ENCODE measurements at regions not wholly inside any gene's neighbourhood (a gene's known extent, or its start where the extent isn't known, plus 50 kb on each side); places are given as distances from the start of the nearest gene placed in this dataset.

DNA sequence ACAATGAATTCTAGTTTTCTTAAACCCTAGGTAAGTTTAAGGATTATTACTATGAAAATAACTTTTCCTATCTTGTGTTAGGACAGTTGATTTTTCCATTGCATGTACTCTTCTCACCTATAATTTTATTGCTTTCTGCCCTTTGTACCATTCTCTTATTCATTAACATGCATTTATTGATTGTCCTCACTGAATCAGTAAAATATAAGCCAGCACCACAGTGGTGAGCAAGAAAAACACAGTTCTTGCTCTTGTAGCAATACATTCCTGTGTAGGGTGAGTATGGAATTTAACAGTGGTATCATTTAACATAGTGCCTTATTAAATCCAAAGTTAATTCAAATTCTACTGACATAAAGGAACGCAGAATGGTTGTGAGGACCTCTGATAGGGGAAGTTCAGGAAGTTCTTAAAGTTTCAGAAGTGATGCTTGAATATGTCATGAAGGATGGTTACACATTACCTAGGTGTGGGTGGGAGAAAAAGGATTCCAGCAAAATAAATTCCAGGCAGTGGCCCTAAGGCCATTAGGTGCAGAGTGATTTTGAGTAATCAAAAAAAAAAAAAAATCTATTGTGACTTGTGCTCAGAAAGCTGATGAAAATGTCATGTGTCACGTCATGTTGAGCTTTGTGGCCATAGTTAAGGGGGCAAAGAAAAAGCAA, 104.7 kb upstream of the DSEL start:
- CTCF ChIA-PET = no interaction called here
- TF ChIP-seq, protein P1, sequence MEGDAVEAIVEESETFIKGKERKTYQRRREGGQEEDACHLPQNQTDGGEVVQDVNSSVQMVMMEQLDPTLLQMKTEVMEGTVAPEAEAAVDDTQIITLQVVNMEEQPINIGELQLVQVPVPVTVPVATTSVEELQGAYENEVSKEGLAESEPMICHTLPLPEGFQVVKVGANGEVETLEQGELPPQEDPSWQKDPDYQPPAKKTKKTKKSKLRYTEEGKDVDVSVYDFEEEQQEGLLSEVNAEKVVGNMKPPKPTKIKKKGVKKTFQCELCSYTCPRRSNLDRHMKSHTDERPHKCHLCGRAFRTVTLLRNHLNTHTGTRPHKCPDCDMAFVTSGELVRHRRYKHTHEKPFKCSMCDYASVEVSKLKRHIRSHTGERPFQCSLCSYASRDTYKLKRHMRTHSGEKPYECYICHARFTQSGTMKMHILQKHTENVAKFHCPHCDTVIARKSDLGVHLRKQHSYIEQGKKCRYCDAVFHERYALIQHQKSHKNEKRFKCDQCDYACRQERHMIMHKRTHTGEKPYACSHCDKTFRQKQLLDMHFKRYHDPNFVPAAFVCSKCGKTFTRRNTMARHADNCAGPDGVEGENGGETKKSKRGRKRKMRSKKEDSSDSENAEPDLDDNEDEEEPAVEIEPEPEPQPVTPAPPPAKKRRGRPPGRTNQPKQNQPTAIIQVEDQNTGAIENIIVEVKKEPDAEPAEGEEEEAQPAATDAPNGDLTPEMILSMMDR (IDR thresholded peaks at IDR 0.05; ENCODE audit: control extremely low read depth, extremely low read depth, low read depth, missing control alignments) = no peak
- DNase-seq (ENCODE audit: extremely low spot score) = no peak
- POLR2A ChIA-PET = no interaction called here

DNA sequence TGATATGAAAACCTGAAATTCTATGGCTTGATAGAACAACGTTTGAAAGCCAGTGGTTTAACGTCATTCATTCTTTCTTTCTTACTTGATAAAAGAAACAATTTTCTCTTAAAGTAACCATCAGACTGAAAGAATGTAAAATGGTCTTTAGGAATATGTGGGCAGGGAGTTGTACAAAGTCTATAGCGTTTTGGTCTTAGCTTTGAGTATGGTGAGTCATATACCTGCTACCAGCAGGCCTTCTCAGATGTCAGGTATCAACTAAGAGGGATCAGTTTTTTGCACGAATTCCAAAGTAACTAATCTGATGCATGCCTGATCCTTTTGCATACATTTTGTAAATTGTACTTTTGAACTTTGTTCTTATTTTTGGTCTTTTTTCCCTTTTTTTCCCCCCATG, 101.5 kb upstream of the DSEL start:
- ChIA-PET CTCF (no interaction called here), POLR2A (no interaction called here)
- DNase-seq (ENCODE audit: extremely low spot score) = no peak
- TF ChIP-seq, protein P1 (IDR thresholded peaks at IDR 0.05; ENCODE audit: control extremely low read depth, extremely low read depth, low read depth, missing control alignments) = no peak

DNA sequence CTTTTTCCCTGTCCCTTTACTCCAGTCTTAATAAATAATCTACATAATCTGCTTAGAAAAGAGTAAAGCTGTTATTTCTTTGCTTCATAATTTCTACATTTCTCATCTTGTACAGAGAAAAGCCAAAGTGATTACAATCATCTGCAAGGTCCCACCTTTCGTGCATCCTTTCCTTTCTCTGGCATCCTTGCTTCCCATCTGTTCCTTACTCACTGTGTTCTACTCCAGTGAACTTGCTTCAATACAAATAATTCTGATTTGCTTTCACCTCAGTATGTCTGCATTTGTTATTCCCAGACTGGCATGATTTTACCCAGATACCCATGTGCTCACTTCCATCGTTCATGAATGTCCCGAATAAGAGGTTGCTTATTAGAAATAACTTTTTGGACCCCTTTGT, 99.4 kb upstream of the DSEL start:
- POLR2A ChIA-PET = no interaction called here
- TF ChIP-seq, protein P1 (IDR thresholded peaks at IDR 0.05; ENCODE audit: control extremely low read depth, extremely low read depth, low read depth, missing control alignments) = no peak
- CTCF ChIA-PET = no interaction called here

DNA sequence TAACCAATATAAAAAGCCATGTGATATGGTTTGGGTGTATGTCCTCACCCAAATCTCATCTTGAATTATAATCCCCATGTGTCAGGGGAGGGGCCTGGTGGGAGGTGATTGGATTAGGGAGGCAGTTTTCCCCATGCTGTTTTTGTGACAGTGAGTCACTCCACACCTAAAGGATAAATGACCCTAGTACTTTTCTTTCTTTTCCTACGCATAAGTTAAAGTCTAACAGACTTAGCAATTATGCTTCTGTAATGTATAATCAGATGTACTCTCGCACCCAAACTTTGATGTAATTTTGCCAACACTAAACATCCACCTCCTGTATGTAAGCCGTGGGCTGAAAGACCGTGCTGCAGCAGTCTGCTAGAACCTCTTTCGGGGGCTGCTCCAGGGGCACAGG, 97.2 kb upstream of the DSEL start:
- no peak for DNase-seq (ENCODE audit: extremely low spot score)
- TF ChIP-seq, protein P1 (IDR thresholded peaks at IDR 0.05; ENCODE audit: control extremely low read depth, extremely low read depth, low read depth, missing control alignments) = no peak
- CTCF ChIA-PET = no interaction called here
- POLR2A ChIA-PET = no interaction called here

More for the DNA sequence above, 99.4 kb upstream of the DSEL start:
- DNase-seq (ENCODE audit: extremely low spot score) = no peak

DNA sequence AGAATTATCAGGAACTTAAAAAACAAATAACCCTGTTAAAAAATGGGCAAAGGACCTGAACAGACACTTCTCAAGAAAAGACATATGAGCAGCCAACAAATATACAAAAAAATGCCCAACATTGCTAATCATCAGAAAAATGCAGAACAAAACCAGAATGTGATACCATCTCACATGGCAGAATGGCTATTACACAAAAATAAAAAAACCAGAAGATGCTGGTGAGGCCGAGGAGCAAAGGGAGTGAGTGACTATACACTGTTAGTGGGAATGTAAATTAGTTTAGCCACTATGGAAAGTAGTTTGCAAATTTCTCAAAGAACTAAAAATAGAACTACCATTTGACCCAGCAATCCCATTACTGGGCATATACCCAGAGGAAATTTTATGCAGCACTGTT, 95.8 kb upstream of the DSEL start:
- ChIA-PET POLR2A (no interaction called here), CTCF (no interaction called here)
- TF ChIP-seq, protein P1 (IDR thresholded peaks at IDR 0.05; ENCODE audit: control extremely low read depth, extremely low read depth, low read depth, missing control alignments) = no peak
- no peak for DNase-seq (ENCODE audit: extremely low spot score)

DNA sequence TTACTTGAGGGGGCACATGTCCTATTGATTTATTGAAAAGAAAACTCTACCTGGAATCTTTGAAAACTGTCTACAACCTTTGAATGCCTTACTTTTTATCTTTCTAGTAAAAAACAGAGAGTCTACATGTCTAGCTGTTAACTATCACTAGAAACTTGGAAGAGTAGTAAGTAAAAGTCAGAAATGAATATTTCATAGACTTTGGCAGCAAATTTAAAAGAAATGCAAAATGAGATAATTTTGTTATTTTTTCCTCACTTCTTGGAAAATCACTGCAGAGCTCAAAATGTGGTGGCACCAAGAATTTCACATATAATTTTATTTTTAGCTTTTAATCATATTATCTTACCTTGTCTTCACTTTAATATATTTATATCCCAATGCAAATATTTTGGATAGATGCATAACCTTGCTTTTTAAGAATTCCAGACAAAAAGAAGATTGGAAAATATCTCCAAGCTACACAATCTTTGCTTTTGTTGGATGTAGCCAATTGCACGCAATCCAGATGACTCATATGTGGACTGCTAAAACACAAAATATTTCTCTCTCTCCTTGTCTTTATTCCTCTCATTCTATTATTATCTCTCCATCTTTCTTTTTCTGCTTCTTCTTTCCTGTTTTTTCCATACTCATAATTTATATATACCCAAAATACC, 92.2 kb upstream of the DSEL start:
- ChIA-PET POLR2A (no interaction called here), CTCF (interaction anchor here (1.3 kb wide), 1 partner anchor 19 kb away, joined by 3 read pairs; no protein-coding TSS in a partner anchor)
- DNase-seq (ENCODE audit: extremely low spot score) = no peak
- TF ChIP-seq, protein P1 (IDR thresholded peaks at IDR 0.05; ENCODE audit: control extremely low read depth, extremely low read depth, low read depth, missing control alignments) = no peak
